ENCODE measurements at regions not wholly inside any gene's neighbourhood (a gene's known extent, or its start where the extent isn't known, plus 50 kb on each side); places are given as distances from the start of the nearest gene placed in this dataset.

GRCh38 chr13:105545811-105546210 is 989.7 kb downstream of the EFNB2 start:
- Histone ChIP-seq H3K79me2 (ENCODE audit: insufficient read depth, low read depth, low read length) (no peaks in the 10 kb centered on the region), H3K27ac (ENCODE audit: low read depth, low read length, poor library complexity, severe bottlenecking) (no peak overlapping the region), H2AFZ (ENCODE audit: low read length) (no peak overlapping the region), H3K36me3 (ENCODE audit: insufficient read depth, low read length) (no peaks in the 10 kb centered on the region), H3K9me3 (ENCODE audit: low read length) (no peaks in the 10 kb centered on the region), H3K9me2 (ENCODE audit: insufficient read depth, low read length) (no peaks in the 10 kb centered on the region), H4K20me1 (ENCODE audit: insufficient read depth, low read length) (no peaks in the 10 kb centered on the region), H3K4me3 (ENCODE audit: low read depth, low read length, poor library complexity, severe bottlenecking) (no peak overlapping the region), H3K4me2 (ENCODE audit: low read length) (no peak overlapping the region), H3K4me1 (ENCODE audit: insufficient read depth, low read length, poor library complexity, severe bottlenecking) (no peaks in the 10 kb centered on the region)
- DNase-seq (ENCODE audit: low spot score) = no peak
- ChIA-PET CTCF (ENCODE audit: unreplicated experiment) (no interaction called here), POLR2A (no interaction called here)
- TF ChIP-seq EZH2phosphoT487 (IDR thresholded peaks at IDR 0.05; ENCODE audit: borderline replicate concordance, low read depth, low read length) (no peak), CTCF (conservative IDR thresholded peaks at IDR 0.05; ENCODE audit: low read length) (no peak)
- intact Hi-C loops (cut with micrococcal nuclease; ENCODE audit: unreplicated experiment) = no loop called here
- BruUV-seq (replicated peaks) = no TSS peak

DNA sequence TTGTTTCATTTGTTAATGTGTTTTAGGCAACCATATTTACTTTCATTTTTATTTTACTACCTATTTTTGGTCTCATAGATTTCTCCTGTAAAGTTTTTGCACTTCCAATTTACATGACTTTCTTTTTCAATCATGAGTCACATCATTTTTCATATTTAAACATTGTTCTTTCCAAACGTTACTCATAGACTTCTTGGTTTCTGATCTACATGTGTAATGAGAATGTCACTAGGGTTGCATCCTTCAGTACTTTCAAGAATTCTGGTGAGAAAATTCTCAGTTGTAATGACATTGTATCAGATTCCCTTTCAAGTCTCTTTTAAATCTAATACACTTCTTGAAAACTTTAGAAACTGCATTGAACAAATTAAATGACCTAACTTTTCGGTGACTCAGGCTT is 991.7 kb downstream of the EFNB2 start:
- no peak overlapping the region for H3K4me2 ChIP-seq (ENCODE audit: low read length)
- ChIA-PET POLR2A (no interaction called here), CTCF (ENCODE audit: unreplicated experiment) (no interaction called here)
- no TSS peak for BruUV-seq (replicated peaks)
- H3K4me3 ChIP-seq (ENCODE audit: low read depth, low read length, poor library complexity, severe bottlenecking) = no peak overlapping the region
- TF ChIP-seq CTCF (conservative IDR thresholded peaks at IDR 0.05; ENCODE audit: low read length) (no peak), EZH2phosphoT487 (IDR thresholded peaks at IDR 0.05; ENCODE audit: borderline replicate concordance, low read depth, low read length) (no peak)
- DNase-seq (ENCODE audit: low spot score) = no peak
- H2AFZ ChIP-seq (ENCODE audit: low read length) = no peak overlapping the region
- no peaks in the 10 kb centered on the region for H4K20me1 ChIP-seq (ENCODE audit: insufficient read depth, low read length)
- H3K9me3 ChIP-seq (ENCODE audit: low read length) = no peaks in the 10 kb centered on the region
- no peaks in the 10 kb centered on the region for H3K9me2 ChIP-seq (ENCODE audit: insufficient read depth, low read length)
- no peaks in the 10 kb centered on the region for H3K36me3 ChIP-seq (ENCODE audit: insufficient read depth, low read length)
- intact Hi-C loops (cut with micrococcal nuclease; ENCODE audit: unreplicated experiment) = no loop called here
- no peaks in the 10 kb centered on the region for H3K79me2 ChIP-seq (ENCODE audit: insufficient read depth, low read depth, low read length)
- H3K4me1 ChIP-seq (ENCODE audit: insufficient read depth, low read length, poor library complexity, severe bottlenecking) = no peaks in the 10 kb centered on the region
- H3K27ac ChIP-seq (ENCODE audit: low read depth, low read length, poor library complexity, severe bottlenecking) = no peak overlapping the region

DNA sequence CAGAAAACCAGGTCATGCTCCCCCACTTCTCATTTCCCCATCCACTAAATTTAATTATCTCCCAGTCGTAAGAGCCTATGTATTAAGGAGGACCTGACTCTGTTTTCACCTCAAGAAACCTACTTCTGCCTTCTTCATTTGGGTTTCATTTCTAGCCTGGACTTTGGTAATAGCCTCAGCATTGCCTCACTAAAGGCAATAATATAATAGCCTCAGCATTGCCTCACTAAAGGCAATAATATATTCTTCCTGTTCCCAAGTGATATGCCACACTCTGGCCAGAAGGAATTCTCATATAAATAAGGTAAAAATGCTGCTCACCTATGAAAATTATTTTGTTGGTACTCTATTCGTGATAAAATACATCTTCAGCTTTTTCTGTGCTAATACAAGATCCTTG is 993.9 kb downstream of the EFNB2 start:
- H3K27ac ChIP-seq (ENCODE audit: low read depth, low read length, poor library complexity, severe bottlenecking) = no peak overlapping the region
- H3K9me3 ChIP-seq (ENCODE audit: low read length) = no peaks in the 10 kb centered on the region
- H3K36me3 ChIP-seq (ENCODE audit: insufficient read depth, low read length) = no peaks in the 10 kb centered on the region
- no peaks in the 10 kb centered on the region for H3K4me1 ChIP-seq (ENCODE audit: insufficient read depth, low read length, poor library complexity, severe bottlenecking)
- H2AFZ ChIP-seq (ENCODE audit: low read length) = no peak overlapping the region
- H3K79me2 ChIP-seq (ENCODE audit: insufficient read depth, low read depth, low read length) = no peaks in the 10 kb centered on the region
- H4K20me1 ChIP-seq (ENCODE audit: insufficient read depth, low read length) = no peaks in the 10 kb centered on the region
- BruUV-seq (replicated peaks) = no TSS peak
- ChIA-PET CTCF (ENCODE audit: unreplicated experiment) (no interaction called here), POLR2A (no interaction called here)
- H3K4me3 ChIP-seq (ENCODE audit: low read depth, low read length, poor library complexity, severe bottlenecking) = no peak overlapping the region
- no peak for TF ChIP-seq EZH2phosphoT487 (IDR thresholded peaks at IDR 0.05; ENCODE audit: borderline replicate concordance, low read depth, low read length)
- TF ChIP-seq CTCF (conservative IDR thresholded peaks at IDR 0.05; ENCODE audit: low read length) = no peak
- DNase-seq (ENCODE audit: low spot score) = no peak
- H3K9me2 ChIP-seq (ENCODE audit: insufficient read depth, low read length) = no peaks in the 10 kb centered on the region
- intact Hi-C loops (cut with micrococcal nuclease; ENCODE audit: unreplicated experiment) = no loop called here
- H3K4me2 ChIP-seq (ENCODE audit: low read length) = no peak overlapping the region

Data from OCI-LY7 (cell line).